IMR-90 (cell line): ENCODE measurements at regions not wholly inside any gene's neighbourhood (a gene's known extent, or its start where the extent isn't known, plus 50 kb on each side); places are given as distances from the start of the nearest gene placed in this dataset.

Experiments
- ATAC-seq: fragments of 200-7000 bp; cut with Tn5 transposase; 2 replicates; pipeline ENCODE4 v1.9.1; 2020; ENCODE audit warnings: low read depth, mild to moderate bottlenecking, moderate library complexity
- BruUV-seq: library from RNA; stranded (reverse); fragments of 400-500 nt; replicated peaks from 2 replicates; lab custom pipeline; 2021; lab: Mats Ljungman, UMichigan
- CTCF ChIA-PET: fragments of 300-600 bp; formaldehyde crosslinking; extraction: SDS; loops from one replicate; lab custom pipeline; 2021; ENCODE audit warnings: antibody characterized with exemption; lab: Yijun Ruan, JAX
- POLR2A ChIA-PET: fragments of 300-600 bp; sonication (Branson Sonifier 250); formaldehyde crosslinking; loops from one replicate; lab custom pipeline; 2022; ENCODE audit warnings: antibody characterized with exemption; ENCODE audit not compliant: unreplicated experiment; lab: Charles Lee
- DNase-seq: peaks from one replicate; pipeline ENCODE4 v3.0.0; 2013
- H2AFZ ChIP-seq: replicated peaks from 2 replicates; pipeline ENCODE3; 2013; ENCODE audit warnings: low read length, mild to moderate bottlenecking; ENCODE audit not compliant: poor library complexity
- H2AK5ac ChIP-seq: 2 replicates; pipeline ENCODE4 v1.6.1; 2013; ENCODE audit warnings: low read depth, low read length, inconsistent platforms
- H2AK9ac ChIP-seq: replicated peaks from 2 replicates; pipeline ENCODE3; 2013; ENCODE audit warnings: mild to moderate bottlenecking, low read depth, low read length, moderate library complexity; ENCODE audit not compliant: poor library complexity
- H2BK120ac ChIP-seq: 2 replicates; pipeline ENCODE4 v1.6.1; 2013; ENCODE audit warnings: low read depth, low read length, inconsistent platforms
- H2BK15ac ChIP-seq: 3 replicates; pipeline ENCODE4 v1.6.1; 2013; ENCODE audit warnings: low read depth, low read length, inconsistent platforms
- H2BK20ac ChIP-seq: 2 replicates; pipeline ENCODE4 v1.6.1; 2013; ENCODE audit warnings: low read depth, mild to moderate bottlenecking, inconsistent platforms, low read length, moderate library complexity
- H2BK5ac ChIP-seq: 2 replicates; pipeline ENCODE4 v1.6.1; 2013; ENCODE audit warnings: mild to moderate bottlenecking, low read depth, low read length, inconsistent platforms; ENCODE audit not compliant: poor library complexity, severe bottlenecking
- H3K14ac ChIP-seq: replicated peaks from 2 replicates; pipeline ENCODE4 v1.6.1; 2013; ENCODE audit warnings: low read depth, low read length, inconsistent platforms
- H3K18ac ChIP-seq: 2 replicates; pipeline ENCODE4 v1.6.1; 2013; ENCODE audit warnings: low read depth, low read length, control low read depth
- H3K23ac ChIP-seq: 2 replicates; pipeline ENCODE4 v1.6.1; 2013; ENCODE audit warnings: low read depth, low read length, inconsistent platforms
- H3K27ac ChIP-seq: 2 replicates; pipeline ENCODE4 v1.5.1; 2013; ENCODE audit warnings: mild to moderate bottlenecking, control low read depth, low read length; ENCODE audit not compliant: insufficient read depth
- H3K27me3 ChIP-seq: 2 replicates; pipeline ENCODE4 v1.6.1; 2013; ENCODE audit warnings: low read length; ENCODE audit not compliant: control insufficient read depth, insufficient read depth
- H3K36me3 ChIP-seq: 2 replicates; pipeline ENCODE4 v1.6.1; 2013; ENCODE audit warnings: low read length, mixed read lengths; ENCODE audit not compliant: control insufficient read depth, insufficient read depth
- H3K4ac ChIP-seq: 2 replicates; pipeline ENCODE4 v1.6.1; 2013; ENCODE audit warnings: low read depth, low read length, inconsistent platforms
- H3K4me1 ChIP-seq: 2 replicates; pipeline ENCODE4 v1.6.1; 2013; ENCODE audit warnings: low read length, mixed read lengths; ENCODE audit not compliant: control insufficient read depth, insufficient read depth
- H3K4me2 ChIP-seq: 2 replicates; pipeline ENCODE4 v1.6.1; 2013; ENCODE audit warnings: low read depth, mild to moderate bottlenecking, control low read depth, low read length, moderate library complexity
- H3K4me3 ChIP-seq: 2 replicates; pipeline ENCODE4 v1.5.1; 2013; ENCODE audit warnings: low read depth, mild to moderate bottlenecking, control low read depth, low read length, moderate library complexity; ENCODE audit not compliant: insufficient read depth
- H3K56ac ChIP-seq: 2 replicates; pipeline ENCODE4 v1.6.1; 2013; ENCODE audit warnings: low read length, inconsistent platforms; ENCODE audit not compliant: insufficient read depth; ENCODE audit errors: extremely low read depth
- H3K79me1 ChIP-seq, 2 experiments: 2 replicates each; pipeline ENCODE4 v1.6.1; 2013; ENCODE audit warnings: low read length in 2 of 2, inconsistent platforms in 1 of 2, low read depth in 1 of 2
- H3K9ac ChIP-seq: 2 replicates; pipeline ENCODE4 v1.6.1; 2013; ENCODE audit warnings: low read depth, low read length, control low read depth
- H3K9me1 ChIP-seq: 2 replicates; pipeline ENCODE4 v1.6.1; 2013; ENCODE audit warnings: low read length, inconsistent platforms; ENCODE audit not compliant: insufficient read depth
- H3K9me3 ChIP-seq: 2 replicates; pipeline ENCODE4 v1.6.1; 2013; ENCODE audit warnings: low read length; ENCODE audit not compliant: control insufficient read depth, insufficient read depth
- H4K20me1 ChIP-seq: 2 replicates; pipeline ENCODE4 v1.6.1; 2013; ENCODE audit warnings: low read length, inconsistent platforms; ENCODE audit not compliant: insufficient read depth
- H4K5ac ChIP-seq: 2 replicates; pipeline ENCODE4 v1.6.1; 2013; ENCODE audit warnings: mild to moderate bottlenecking, low read depth, low read length, control low read depth
- H4K8ac ChIP-seq, 2 experiments: 2 replicates each; pipeline ENCODE4 v1.6.1; 2013; ENCODE audit warnings: low read depth in 2 of 2, low read length in 2 of 2, control low read depth in 1 of 2, inconsistent platforms in 1 of 2
- H4K91ac ChIP-seq: 2 replicates; pipeline ENCODE4 v1.6.1; 2013; ENCODE audit warnings: low read depth, low read length, inconsistent platforms; ENCODE audit not compliant: insufficient read depth
- CTCF ChIP-seq: conservative IDR thresholded peaks from 2 replicates; pipeline ENCODE4 v1.5.1; 2012; ENCODE audit warnings: mild to moderate bottlenecking, low read depth, low read length, improper control_type of control experiment
- MAZ ChIP-seq: IDR thresholded peaks from 2 replicates; pipeline ENCODE4 v1.6.1; 2012; ENCODE audit warnings: low read depth, mild to moderate bottlenecking, low read length, improper control_type of control experiment, moderate library complexity, borderline replicate concordance
- NFE2L2 ChIP-seq: fragments of 150-350 bp; IDR thresholded peaks from 2 replicates; pipeline ENCODE4 v1.6.1; 2016; ENCODE audit warnings: low read depth, mild to moderate bottlenecking, low read length
- POLR2A ChIP-seq: IDR thresholded peaks from 2 replicates; pipeline ENCODE4 v1.6.1; 2012; ENCODE audit warnings: mild to moderate bottlenecking, low read depth, low read length
- RFX5 ChIP-seq: IDR thresholded peaks from 2 replicates; pipeline ENCODE4 v1.8.0; 2012; ENCODE audit warnings: low read depth, mild to moderate bottlenecking, low read length, moderate library complexity
- WGBS, 2 experiments: methylation state at CpG; one replicate each; pipeline versions ENCODE4 v1.1.5 to v1.1.7; 2013; ENCODE audit warnings: missing lambda C conversion rate in 2 of 2; ENCODE audit not compliant: insufficient read length in 1 of 2; ENCODE audit errors: extremely low coverage in 2 of 2; 5-methylcytosine and 5-hydroxymethylcytosine counted together
- dilution Hi-C: fragments of 300-500 bp; cut with HindIII; formaldehyde crosslinking; loops from one replicate; pipeline ENCODE4 v1.14.3; 2018; ENCODE audit warnings: low sequenced_read_pairs; ENCODE audit not compliant: unreplicated experiment
- in situ Hi-C: fragments of 300-500 bp; cut with MboI; formaldehyde crosslinking; loops from 3 replicates; pipeline ENCODE4 v1.14.3; 2019; ENCODE audit warnings: low sequenced_read_pairs, inconsistent platforms, mixed read lengths
- intact Hi-C: fragments of 100-400 bp; cut with micrococcal nuclease; formaldehyde crosslinking; loops from 2 replicates; pipeline ENCODE4 v1.10.0; 2022
- TF ChIP-seq, protein P1 (sequence below): fragments of 150-350 bp; IDR thresholded peaks from 2 replicates; pipeline ENCODE4 v1.6.1; 2017; ENCODE audit warnings: mild to moderate bottlenecking, antibody characterized with exemption, low read length, low read depth

DNA sequence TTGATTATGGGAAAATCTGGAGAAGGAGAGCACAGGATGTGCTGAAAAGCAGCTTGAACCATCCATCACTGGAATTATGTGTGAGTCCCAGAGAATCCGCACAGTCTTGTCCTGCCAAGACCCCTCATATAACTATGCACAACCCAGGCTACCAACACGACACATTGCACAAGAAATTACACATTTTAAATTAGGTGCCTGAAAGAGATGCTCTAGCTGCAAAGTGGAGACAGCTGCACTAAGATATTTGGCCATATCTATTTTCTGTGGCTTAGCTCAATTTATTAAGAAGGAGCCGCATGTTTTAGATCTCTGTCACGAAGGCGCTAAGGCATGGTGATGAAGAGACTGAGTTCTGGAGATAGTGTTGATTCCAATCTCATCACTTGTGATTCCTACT, 1308.4 kb downstream of the CDH8 start:
- Histone ChIP-seq H4K5ac (no peak overlapping the region), H3K9me1 (no peaks in the 10 kb centered on the region), H4K20me1 (no peaks in the 10 kb centered on the region), H2BK15ac (no peak overlapping the region), H3K27me3 (no peaks in the 10 kb centered on the region), H3K9ac (no peak overlapping the region), H3K56ac (no peak overlapping the region), H2AK5ac (no peak overlapping the region), H3K4me1 (no peaks in the 10 kb centered on the region), H3K4ac (no peak overlapping the region), H3K14ac (no peak overlapping the region), H3K27ac (no peak overlapping the region), H3K4me2 (no peak overlapping the region), H3K36me3 (no peaks in the 10 kb centered on the region), H3K9me3 (0 out of 2 replicates have a peak, but pooled peaks cover 2% of the 10 kb centered on the region), H3K79me1 (no peaks in the 10 kb centered on the region), H3K23ac (no peak overlapping the region), H2BK5ac (no peak overlapping the region), H2AK9ac (no peak overlapping the region), H3K4me3 (no peak overlapping the region), H2BK120ac (no peak overlapping the region), H4K8ac (no peak overlapping the region), H4K91ac (no peak overlapping the region), H2BK20ac (no peak overlapping the region), H3K18ac (no peak overlapping the region), H2AFZ (no peak overlapping the region)
- ChIA-PET CTCF (interaction anchor here (0.5 kb wide), 1 partner anchor 1875 kb away, joined by 6 read pairs; no protein-coding TSS in a partner anchor), POLR2A (no interaction called here)
- intact Hi-C loops = no loop called here
- no CpG with 5 or more reads among the region's 5 CpGs for WGBS, 2 experiments
- no peak for ATAC-seq
- in situ Hi-C loops = no loop called here
- no peak for DNase-seq
- no TSS peak for BruUV-seq
- TF ChIP-seq POLR2A (no peak), CTCF (no peak), NFE2L2 (no peak), RFX5 (no peak), MAZ (no peak)
- TF ChIP-seq, protein P1, sequence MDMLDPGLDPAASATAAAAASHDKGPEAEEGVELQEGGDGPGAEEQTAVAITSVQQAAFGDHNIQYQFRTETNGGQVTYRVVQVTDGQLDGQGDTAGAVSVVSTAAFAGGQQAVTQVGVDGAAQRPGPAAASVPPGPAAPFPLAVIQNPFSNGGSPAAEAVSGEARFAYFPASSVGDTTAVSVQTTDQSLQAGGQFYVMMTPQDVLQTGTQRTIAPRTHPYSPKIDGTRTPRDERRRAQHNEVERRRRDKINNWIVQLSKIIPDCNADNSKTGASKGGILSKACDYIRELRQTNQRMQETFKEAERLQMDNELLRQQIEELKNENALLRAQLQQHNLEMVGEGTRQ = no peak
- dilution Hi-C loops = no loop called here
